Stomach (tissue), 4 donors: ENCODE measurements at regions not wholly inside any gene's neighbourhood (a gene's known extent, or its start where the extent isn't known, plus 50 kb on each side); places are given as distances from the start of the nearest gene placed in this dataset.

ENCODE experiments used
- POLR2A ChIP-seq, 4 donors: fragments of 450-650 bp; IDR thresholded peaks; one replicate each; pipeline ENCODE4 v1.6.1; 2016; ENCODE audit warnings: antibody characterized with exemption in 4 of 4, control low read depth in 2 of 4, mild to moderate bottlenecking in 1 of 4, moderate library complexity in 1 of 4
- POLR2AphosphoS5 ChIP-seq, 3 donors: sonication (generic); formaldehyde crosslinking; IDR thresholded peaks; one replicate each; pipeline ENCODE4 v1.6.1; 2016; ENCODE audit warnings: antibody characterized with exemption in 3 of 3
- TF ChIP-seq, protein P1 (sequence below), 7 experiments: fragments of 450-650 bp in 4 of 7; fragments of 200-600 bp in 3 of 7; sonication (generic) in 3 of 7; IDR thresholded peaks; one replicate each; pipeline ENCODE4 v1.5.1; 2016 to 2019; ENCODE audit warnings: antibody characterized with exemption in 7 of 7, control low read depth in 2 of 7, mild to moderate bottlenecking in 1 of 7

DNA sequence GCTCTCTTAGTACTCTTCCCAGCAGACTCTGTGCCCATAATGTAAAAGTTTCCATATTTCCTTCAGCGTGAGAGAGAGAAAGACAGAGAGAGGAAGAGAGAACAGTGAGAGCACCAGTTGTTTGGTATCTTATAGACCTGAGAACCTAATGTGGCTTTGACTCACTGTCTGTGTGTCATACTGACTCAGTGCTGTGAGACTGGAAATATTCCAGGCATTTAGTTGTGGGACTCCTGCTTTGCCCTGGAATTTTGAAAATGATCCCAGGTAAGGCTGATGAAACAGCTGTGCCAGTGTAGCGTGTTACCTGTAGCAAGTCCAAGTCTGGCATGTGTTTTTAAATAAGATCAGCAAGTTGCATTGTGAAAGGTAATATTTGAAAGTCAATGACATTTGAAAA lies 87.9 kb upstream of the KCNH7 start:
- TF ChIP-seq, protein P1, sequence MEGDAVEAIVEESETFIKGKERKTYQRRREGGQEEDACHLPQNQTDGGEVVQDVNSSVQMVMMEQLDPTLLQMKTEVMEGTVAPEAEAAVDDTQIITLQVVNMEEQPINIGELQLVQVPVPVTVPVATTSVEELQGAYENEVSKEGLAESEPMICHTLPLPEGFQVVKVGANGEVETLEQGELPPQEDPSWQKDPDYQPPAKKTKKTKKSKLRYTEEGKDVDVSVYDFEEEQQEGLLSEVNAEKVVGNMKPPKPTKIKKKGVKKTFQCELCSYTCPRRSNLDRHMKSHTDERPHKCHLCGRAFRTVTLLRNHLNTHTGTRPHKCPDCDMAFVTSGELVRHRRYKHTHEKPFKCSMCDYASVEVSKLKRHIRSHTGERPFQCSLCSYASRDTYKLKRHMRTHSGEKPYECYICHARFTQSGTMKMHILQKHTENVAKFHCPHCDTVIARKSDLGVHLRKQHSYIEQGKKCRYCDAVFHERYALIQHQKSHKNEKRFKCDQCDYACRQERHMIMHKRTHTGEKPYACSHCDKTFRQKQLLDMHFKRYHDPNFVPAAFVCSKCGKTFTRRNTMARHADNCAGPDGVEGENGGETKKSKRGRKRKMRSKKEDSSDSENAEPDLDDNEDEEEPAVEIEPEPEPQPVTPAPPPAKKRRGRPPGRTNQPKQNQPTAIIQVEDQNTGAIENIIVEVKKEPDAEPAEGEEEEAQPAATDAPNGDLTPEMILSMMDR (IDR thresholded peaks at IDR 0.05): no peak
- TF ChIP-seq POLR2A (IDR thresholded peaks at IDR 0.05) (no peak), POLR2AphosphoS5 (IDR thresholded peaks at IDR 0.05) (no peak)
